Activated B cell treated with CpG ODN at 0.5 μM for 24 hours (primary cell): ENCODE measurements at regions not wholly inside any gene's neighbourhood (a gene's known extent, or its start where the extent isn't known, plus 50 kb on each side); places are given as distances from the start of the nearest gene placed in this dataset.

Experiments
- ATAC-seq: fragments of 200-7000 bp; cut with Tn5 transposase; one replicate; pipeline ENCODE4 v1.10.0; 2021; ENCODE audit warnings: low read depth, mild to moderate bottlenecking, moderate library complexity
- CTCF ChIA-PET: fragments of 350-600 bp; sonication (Branson Sonifier 250); formaldehyde crosslinking; loops from one replicate; lab custom pipeline; 2021; ENCODE audit warnings: antibody characterized with exemption; lab: Charles Lee
- POLR2A ChIA-PET: fragments of 350-600 bp; sonication (Branson Sonifier 250); formaldehyde crosslinking; loops from one replicate; lab custom pipeline; 2021; ENCODE audit warnings: antibody characterized with exemption; lab: Charles Lee
- DNase-seq: peaks from one replicate; pipeline ENCODE4 v3.0.0; 2022
- H3K27ac Mint-ChIP-seq: one replicate; pipeline ENCODE4 v1.8.0; 2020; ENCODE audit warnings: mixed read lengths
- H3K27me3 Mint-ChIP-seq: one replicate; pipeline ENCODE4 v1.8.0; 2021; ENCODE audit warnings: mixed read lengths
- H3K36me3 Mint-ChIP-seq: one replicate; pipeline ENCODE4 v1.8.0; 2021; ENCODE audit warnings: low read depth, mixed read lengths
- H3K4me1 Mint-ChIP-seq: one replicate; pipeline ENCODE4 v1.8.0; 2021; ENCODE audit warnings: mixed read lengths
- H3K4me3 Mint-ChIP-seq: one replicate; pipeline ENCODE4 v1.8.0; 2020; ENCODE audit warnings: mild to moderate bottlenecking, mixed read lengths
- H3K9me3 Mint-ChIP-seq: one replicate; pipeline ENCODE4 v1.8.0; 2020; ENCODE audit warnings: mixed read lengths
- CTCF ChIP-seq: fragments of 200-600 bp; IDR thresholded peaks from one replicate; pipeline ENCODE4 v1.8.0; 2022; ENCODE audit warnings: antibody characterized with exemption, mild to moderate bottlenecking
- intact Hi-C: fragments of 100-400 bp; cut with micrococcal nuclease; formaldehyde crosslinking; loops from one replicate; pipeline ENCODE4 v1.15.1; 2024

GRCh38 chr4:96173756-96174155, 333.9 kb downstream of the PDHA2 start:
- ATAC-seq: no peak
- CTCF ChIA-PET: no interaction called here

GRCh38 chr4:96175871-96176270, 336.0 kb downstream of the PDHA2 start:
- intact Hi-C loops: no loop called here
- POLR2A ChIA-PET: no interaction called here
- no peaks in the 10 kb centered on the region for H3K36me3 Mint-ChIP-seq

More at GRCh38 chr4:96173756-96174155, 333.9 kb downstream of the PDHA2 start:
- H3K36me3 Mint-ChIP-seq: no peaks in the 10 kb centered on the region
- no peak overlapping the region for H3K27ac Mint-ChIP-seq
- POLR2A ChIA-PET: no interaction called here
- no peak for TF ChIP-seq CTCF
- H3K9me3 Mint-ChIP-seq: no peaks in the 10 kb centered on the region
- intact Hi-C loops: no loop called here
- no peaks in the 10 kb centered on the region for H3K4me1 Mint-ChIP-seq
- H3K4me3 Mint-ChIP-seq: no peak overlapping the region
- no peak for DNase-seq
- no peaks in the 10 kb centered on the region for H3K27me3 Mint-ChIP-seq

GRCh38 chr4:96183611-96184010, 343.7 kb downstream of the PDHA2 start:
- Mint-ChIP-seq H3K27ac (no peak overlapping the region), H3K4me1 (no peaks in the 10 kb centered on the region), H3K27me3 (no peaks in the 10 kb centered on the region), H3K9me3 (no peaks in the 10 kb centered on the region), H3K4me3 (no peak overlapping the region), H3K36me3 (no peaks in the 10 kb centered on the region)
- TF ChIP-seq CTCF: no peak
- DNase-seq (no peak), ATAC-seq (no peak)
- ChIA-PET POLR2A (no interaction called here), CTCF (no interaction called here)
- intact Hi-C loops: no loop called here

More at GRCh38 chr4:96175871-96176270, 336.0 kb downstream of the PDHA2 start:
- CTCF ChIA-PET: no interaction called here
- Mint-ChIP-seq H3K4me1 (no peaks in the 10 kb centered on the region), H3K27ac (no peak overlapping the region), H3K4me3 (no peak overlapping the region), H3K9me3 (no peaks in the 10 kb centered on the region), H3K27me3 (no peaks in the 10 kb centered on the region)
- no peak for TF ChIP-seq CTCF
- no peak for ATAC-seq
- DNase-seq: no peak

GRCh38 chr4:96186593-96186992, 346.7 kb downstream of the PDHA2 start:
- Mint-ChIP-seq H3K4me1 (no peaks in the 10 kb centered on the region), H3K27ac (no peak overlapping the region), H3K36me3 (no peaks in the 10 kb centered on the region), H3K4me3 (no peak overlapping the region), H3K27me3 (no peaks in the 10 kb centered on the region), H3K9me3 (peaks cover 4% of the 10 kb centered on the region)
- intact Hi-C loops: no loop called here
- ChIA-PET POLR2A (no interaction called here), CTCF (no interaction called here)
- no peak for TF ChIP-seq CTCF
- ATAC-seq: no peak
- DNase-seq: no peak

GRCh38 chr4:96189761-96190160, 349.9 kb downstream of the PDHA2 start:
- ATAC-seq (no peak), DNase-seq (no peak)
- Mint-ChIP-seq H3K27me3 (no peaks in the 10 kb centered on the region), H3K27ac (no peak overlapping the region), H3K4me1 (no peaks in the 10 kb centered on the region), H3K9me3 (peaks cover 4% of the 10 kb centered on the region), H3K4me3 (no peak overlapping the region), H3K36me3 (no peaks in the 10 kb centered on the region)
- CTCF ChIA-PET: no interaction called here
- POLR2A ChIA-PET: no interaction called here
- no peak for TF ChIP-seq CTCF
- intact Hi-C loops: no loop called here
